ENCODE measurements at regions not wholly inside any gene's neighbourhood (a gene's known extent, or its start where the extent isn't known, plus 50 kb on each side); places are given as distances from the start of the nearest gene placed in this dataset.

DNA sequence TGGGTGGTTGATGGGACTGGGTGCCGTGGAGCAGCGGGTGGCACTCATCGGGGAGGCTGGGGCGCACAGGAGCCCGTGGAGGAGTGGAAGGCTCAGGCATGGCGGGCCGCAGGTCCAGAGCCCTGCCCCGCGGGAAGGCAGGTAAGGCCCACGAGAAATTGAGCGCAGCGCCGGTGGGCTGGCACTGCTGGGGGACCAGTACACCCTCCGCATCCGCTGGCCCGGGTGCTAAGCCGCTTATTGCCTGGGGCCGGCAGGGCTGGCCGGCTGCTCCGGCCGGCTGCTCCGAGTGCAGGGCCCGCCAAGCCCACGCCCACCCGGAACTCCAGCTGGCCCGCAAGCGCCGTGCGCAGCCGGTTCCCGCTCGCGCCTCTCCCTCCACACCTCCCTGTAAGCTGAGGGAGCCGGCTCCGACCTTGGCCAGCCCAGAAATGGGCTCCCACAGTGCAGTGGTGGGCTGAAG is 85.1 kb upstream of the FAT4 start:
- no peak overlapping the region for H2AFZ ChIP-seq (ENCODE audit: control insufficient read depth, low read depth, low read length)
- TF ChIP-seq, protein P1, sequence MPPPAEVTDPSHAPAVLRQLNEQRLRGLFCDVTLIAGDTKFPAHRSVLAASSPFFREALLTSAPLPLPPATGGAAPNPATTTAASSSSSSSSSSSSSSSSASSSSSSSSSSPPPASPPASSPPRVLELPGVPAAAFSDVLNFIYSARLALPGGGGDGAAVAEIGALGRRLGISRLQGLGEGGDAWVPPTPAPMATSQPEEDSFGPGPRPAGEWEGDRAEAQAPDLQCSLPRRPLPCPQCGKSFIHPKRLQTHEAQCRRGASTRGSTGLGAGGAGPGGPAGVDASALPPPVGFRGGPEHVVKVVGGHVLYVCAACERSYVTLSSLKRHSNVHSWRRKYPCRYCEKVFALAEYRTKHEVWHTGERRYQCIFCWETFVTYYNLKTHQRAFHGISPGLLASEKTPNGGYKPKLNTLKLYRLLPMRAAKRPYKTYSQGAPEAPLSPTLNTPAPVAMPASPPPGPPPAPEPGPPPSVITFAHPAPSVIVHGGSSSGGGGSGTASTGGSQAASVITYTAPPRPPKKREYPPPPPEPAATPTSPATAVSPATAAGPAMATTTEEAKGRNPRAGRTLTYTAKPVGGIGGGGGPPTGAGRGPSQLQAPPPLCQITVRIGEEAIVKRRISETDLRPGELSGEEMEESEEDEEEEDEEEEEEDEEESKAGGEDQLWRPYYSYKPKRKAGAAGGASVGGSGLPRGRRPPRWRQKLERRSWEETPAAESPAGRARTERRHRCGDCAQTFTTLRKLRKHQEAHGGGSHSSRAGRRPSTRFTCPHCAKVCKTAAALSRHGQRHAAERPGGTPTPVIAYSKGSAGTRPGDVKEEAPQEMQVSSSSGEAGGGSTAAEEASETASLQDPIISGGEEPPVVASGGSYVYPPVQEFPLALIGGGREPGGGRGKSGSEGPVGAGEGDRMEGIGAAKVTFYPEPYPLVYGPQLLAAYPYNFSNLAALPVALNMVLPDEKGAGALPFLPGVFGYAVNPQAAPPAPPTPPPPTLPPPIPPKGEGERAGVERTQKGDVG (CRISPR knock-in tag; IDR thresholded peaks at IDR 0.05) = no peak
- TF ChIP-seq RB1 (IDR thresholded peaks at IDR 0.05; ENCODE audit: borderline replicate concordance) (no peak), SKIL (IDR thresholded peaks at IDR 0.05; ENCODE audit: low read depth, poor library complexity, severe bottlenecking) (no peak), TCF7 (IDR thresholded peaks at IDR 0.05; ENCODE audit: borderline replicate concordance) (no peak)

More for the DNA sequence above, 85.1 kb upstream of the FAT4 start:
- no peaks in the 10 kb centered on the region for H3K27me3 ChIP-seq (replicated peaks in 1 of 2; ENCODE audit: control insufficient read depth in 2 of 2, insufficient read depth in 2 of 2, low read length in 1 of 2)
- SMC1A ChIA-PET (ENCODE audit: uncharacterized antibody, unreplicated experiment) = no interaction called here
- no peak for DNase-seq (ENCODE audit: low read depth, low spot score)
- no peak overlapping the region for H3K4me3 ChIP-seq
- no peak overlapping the region for H3K27ac ChIP-seq (ENCODE audit: control insufficient read depth, insufficient read depth)
- RAD21 ChIA-PET (ENCODE audit: unreplicated experiment) = no interaction called here
- H3K9me3 ChIP-seq (replicated peaks; ENCODE audit: control insufficient read depth, insufficient read depth, low read length) = no peaks in the 10 kb centered on the region
- CTCF ChIA-PET = no interaction called here
- no peaks in the 10 kb centered on the region for H3K4me1 ChIP-seq (ENCODE audit: control insufficient read depth, insufficient read depth, low read length)
- no peaks in the 10 kb centered on the region for H3K79me2 ChIP-seq (ENCODE audit: control insufficient read depth, insufficient read depth, low read length)
- no peak for ATAC-seq
- no peaks in the 10 kb centered on the region for H3K36me3 ChIP-seq (ENCODE audit: control insufficient read depth in 2 of 2, insufficient read depth in 2 of 2, low read length in 1 of 2)
- no peak for FAIRE-seq
- no peak overlapping the region for H3K4me2 ChIP-seq (ENCODE audit: control insufficient read depth, insufficient read depth)
- H4K20me1 ChIP-seq (ENCODE audit: control insufficient read depth, insufficient read depth) = no peaks in the 10 kb centered on the region
- in situ Hi-C loops (cut with MboI) = no loop called here
- no TSS peak for BruUV-seq (replicated peaks)
- WGBS (ENCODE audit: insufficient coverage, insufficient replicate concordance, low lambda C conversion rate, missing lambda C conversion rate) = 91% methylated on average over 13 of the region's 35 CpGs
- POLR2A ChIA-PET = no interaction called here
- intact Hi-C loops (cut with micrococcal nuclease; ENCODE audit: unreplicated experiment) = no loop called here
- H3K9ac ChIP-seq (ENCODE audit: control insufficient read depth, insufficient read depth, low read length) = no peak overlapping the region

Measured in GM12878 (cell line).